GM06990 (cell line): ENCODE measurements at regions not wholly inside any gene's neighbourhood (a gene's known extent, or its start where the extent isn't known, plus 50 kb on each side); places are given as distances from the start of the nearest gene placed in this dataset.

ENCODE experiments used
- DNase-seq: peaks from one replicate; pipeline ENCODE4 v3.0.0-alpha.2; 2011; ENCODE audit not compliant: insufficient read length; ENCODE audit errors: extremely low read depth
- H3K27me3 ChIP-seq: replicated peaks from 2 replicates; pipeline ENCODE4 v1.6.0; 2011; ENCODE audit warnings: low read length; ENCODE audit not compliant: control insufficient read depth, insufficient read depth
- H3K36me3 ChIP-seq: 2 replicates; pipeline ENCODE4 v1.5.1; 2011; ENCODE audit warnings: low read length; ENCODE audit not compliant: control insufficient read depth, insufficient read depth
- H3K4me3 ChIP-seq: replicated peaks from 2 replicates; pipeline ENCODE4 v1.5.1; 2011; ENCODE audit warnings: low read depth, mild to moderate bottlenecking, control low read depth, low read length
- TF ChIP-seq, protein P1 (sequence below): IDR thresholded peaks from 2 replicates; pipeline ENCODE4 v1.5.1; 2011; ENCODE audit warnings: low read length, control low read depth, mild to moderate bottlenecking, inconsistent platforms; ENCODE audit not compliant: insufficient read depth, poor library complexity, severe bottlenecking

DNA sequence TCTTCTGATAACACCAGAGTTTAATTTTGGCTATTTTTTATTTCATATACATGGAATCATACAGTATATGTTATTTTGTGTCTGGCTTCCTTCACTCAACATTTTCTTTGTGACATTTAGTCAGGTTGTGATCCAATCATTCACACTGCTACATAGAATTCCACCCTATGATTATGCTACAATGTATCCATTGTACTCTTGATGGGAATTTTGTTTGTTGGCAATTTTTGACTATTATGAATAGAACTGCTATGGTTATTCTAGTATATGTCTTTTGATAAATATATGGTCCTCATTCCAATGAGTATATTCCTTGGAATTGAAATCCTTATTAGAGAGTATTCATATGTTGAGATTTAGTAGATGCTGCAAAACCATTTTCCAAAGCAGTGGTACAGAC lies 936.4 kb upstream of the CHAC2 start:
- DNase-seq: no peak
- H3K27me3 ChIP-seq: no peaks in the 10 kb centered on the region
- no peak overlapping the region for H3K4me3 ChIP-seq
- TF ChIP-seq, protein P1, sequence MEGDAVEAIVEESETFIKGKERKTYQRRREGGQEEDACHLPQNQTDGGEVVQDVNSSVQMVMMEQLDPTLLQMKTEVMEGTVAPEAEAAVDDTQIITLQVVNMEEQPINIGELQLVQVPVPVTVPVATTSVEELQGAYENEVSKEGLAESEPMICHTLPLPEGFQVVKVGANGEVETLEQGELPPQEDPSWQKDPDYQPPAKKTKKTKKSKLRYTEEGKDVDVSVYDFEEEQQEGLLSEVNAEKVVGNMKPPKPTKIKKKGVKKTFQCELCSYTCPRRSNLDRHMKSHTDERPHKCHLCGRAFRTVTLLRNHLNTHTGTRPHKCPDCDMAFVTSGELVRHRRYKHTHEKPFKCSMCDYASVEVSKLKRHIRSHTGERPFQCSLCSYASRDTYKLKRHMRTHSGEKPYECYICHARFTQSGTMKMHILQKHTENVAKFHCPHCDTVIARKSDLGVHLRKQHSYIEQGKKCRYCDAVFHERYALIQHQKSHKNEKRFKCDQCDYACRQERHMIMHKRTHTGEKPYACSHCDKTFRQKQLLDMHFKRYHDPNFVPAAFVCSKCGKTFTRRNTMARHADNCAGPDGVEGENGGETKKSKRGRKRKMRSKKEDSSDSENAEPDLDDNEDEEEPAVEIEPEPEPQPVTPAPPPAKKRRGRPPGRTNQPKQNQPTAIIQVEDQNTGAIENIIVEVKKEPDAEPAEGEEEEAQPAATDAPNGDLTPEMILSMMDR: no peak
- no peaks in the 10 kb centered on the region for H3K36me3 ChIP-seq

DNA sequence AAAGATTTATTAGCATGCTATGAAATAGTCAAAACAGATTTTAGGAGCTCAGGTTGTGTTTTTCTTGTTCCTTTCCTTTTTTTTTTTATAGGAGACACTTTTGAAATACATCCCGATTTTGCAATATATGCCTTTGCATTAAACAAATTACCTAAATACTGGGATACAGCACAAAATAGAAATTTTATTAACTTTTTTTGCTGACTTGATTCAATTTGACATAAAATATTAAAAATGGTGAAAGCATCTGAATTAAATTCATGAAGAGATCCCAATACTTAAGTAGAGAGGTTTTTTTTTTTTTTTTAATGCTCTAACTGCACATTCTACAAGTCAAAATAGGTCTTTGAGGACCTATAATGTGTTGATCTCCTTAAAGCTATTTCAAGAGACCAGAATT lies 939.5 kb upstream of the CHAC2 start:
- H3K27me3 ChIP-seq: no peaks in the 10 kb centered on the region
- no peaks in the 10 kb centered on the region for H3K36me3 ChIP-seq
- no peak for DNase-seq
- H3K4me3 ChIP-seq: no peak overlapping the region
- TF ChIP-seq, protein P1: no peak

DNA sequence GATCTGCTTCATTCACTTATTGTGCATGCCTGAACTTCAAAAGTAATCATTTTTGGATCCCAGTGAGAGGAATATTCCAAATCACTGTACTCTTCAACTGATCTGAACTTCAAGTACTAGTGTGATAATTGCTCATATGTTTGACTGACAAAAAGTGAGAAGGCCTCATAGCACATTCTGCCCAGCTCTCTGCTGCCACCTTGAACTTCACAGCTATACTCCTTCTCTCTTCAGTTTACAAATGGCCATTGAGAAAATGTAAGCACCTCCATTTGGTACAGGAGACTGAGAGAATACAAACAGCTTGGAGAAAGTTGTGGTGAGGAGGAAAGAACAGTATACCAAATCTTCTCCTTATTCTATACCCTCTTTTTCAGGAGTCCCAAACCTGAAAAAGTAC lies 946.0 kb upstream of the CHAC2 start:
- no peak for DNase-seq
- Histone ChIP-seq H3K36me3 (no peaks in the 10 kb centered on the region), H3K27me3 (no peaks in the 10 kb centered on the region), H3K4me3 (no peak overlapping the region)
- TF ChIP-seq, protein P1: no peak

DNA sequence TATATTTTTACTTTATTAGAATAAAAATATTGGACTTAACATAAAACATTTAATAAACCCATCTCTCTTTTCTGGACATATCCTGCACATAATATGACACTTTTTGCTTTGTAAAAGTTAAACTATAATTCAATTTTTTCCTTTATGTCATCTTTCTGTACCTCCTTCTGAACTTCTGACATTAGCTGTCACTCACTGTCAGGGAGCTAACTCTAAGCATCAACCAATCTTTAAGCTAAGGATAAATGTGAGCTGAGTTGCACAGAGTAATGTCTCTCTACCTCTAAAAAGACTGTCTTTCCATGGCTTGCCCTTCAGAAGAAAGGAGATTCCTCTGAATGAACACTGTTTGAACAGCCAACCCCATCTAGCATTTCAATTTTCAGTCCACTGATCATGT lies 948.6 kb upstream of the CHAC2 start:
- TF ChIP-seq, protein P1: no peak
- no peaks in the 10 kb centered on the region for H3K36me3 ChIP-seq
- no peak overlapping the region for H3K4me3 ChIP-seq
- H3K27me3 ChIP-seq: no peaks in the 10 kb centered on the region
- no peak for DNase-seq

DNA sequence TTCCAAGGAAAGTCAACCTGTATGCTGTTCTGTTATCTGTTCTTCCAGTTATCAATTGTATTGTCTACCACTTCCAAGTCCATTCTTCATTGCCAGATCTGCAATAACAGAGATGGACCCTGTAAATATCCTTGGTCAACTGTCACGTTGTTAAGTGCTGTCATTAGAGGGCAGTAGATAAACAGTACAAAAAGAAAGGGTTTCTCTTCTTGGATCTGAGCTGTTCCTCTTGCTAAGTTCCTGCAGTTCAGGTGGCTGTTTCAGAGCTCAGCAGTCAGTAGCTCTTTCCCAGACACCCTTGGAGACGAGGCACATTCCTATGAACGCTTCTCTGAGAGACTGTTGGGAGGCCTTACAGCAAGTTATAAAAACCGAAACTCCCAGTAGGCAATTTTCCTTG lies 957.1 kb upstream of the CHAC2 start:
- no peaks in the 10 kb centered on the region for H3K27me3 ChIP-seq
- no peak overlapping the region for H3K4me3 ChIP-seq
- TF ChIP-seq, protein P1: no peak
- no peaks in the 10 kb centered on the region for H3K36me3 ChIP-seq
- DNase-seq: no peak

DNA sequence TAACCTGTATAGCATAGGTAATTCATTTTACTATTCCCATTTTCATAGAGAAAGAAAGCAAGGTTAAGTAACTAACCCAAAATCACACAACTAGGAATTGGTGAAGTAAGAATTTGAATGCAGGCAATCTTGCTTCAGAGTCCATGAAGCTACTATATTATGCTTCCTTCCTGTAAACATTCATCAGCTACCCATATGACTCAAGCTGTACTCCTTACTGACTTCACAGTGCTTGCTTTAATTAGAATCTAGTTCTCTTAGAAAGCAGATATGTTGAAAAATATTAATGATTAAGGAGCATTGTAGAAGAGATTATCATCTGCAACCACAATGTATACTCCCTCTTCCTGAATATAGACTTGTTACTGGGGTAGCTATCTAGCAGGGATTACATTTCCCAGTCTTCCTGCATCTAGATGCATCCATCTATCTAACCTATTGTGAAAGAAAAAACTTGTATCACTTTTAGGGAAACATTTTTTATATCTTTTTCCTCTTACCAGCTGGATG lies 961.6 kb upstream of the CHAC2 start:
- H3K27me3 ChIP-seq: no peaks in the 10 kb centered on the region
- no peaks in the 10 kb centered on the region for H3K36me3 ChIP-seq
- H3K4me3 ChIP-seq: no peak overlapping the region
- TF ChIP-seq, protein P1: no peak
- no peak for DNase-seq
